Activated naive CD8-positive, alpha-beta T cell (primary cell): ENCODE measurements at regions not wholly inside any gene's neighbourhood (a gene's known extent, or its start where the extent isn't known, plus 50 kb on each side); places are given as distances from the start of the nearest gene placed in this dataset.

Experiments
- H3K27ac Mint-ChIP-seq: one replicate; pipeline ENCODE4 v1.8.0; 2021; ENCODE audit warnings: mixed read lengths
- H3K27me3 Mint-ChIP-seq: one replicate; pipeline ENCODE4 v1.8.0; 2021; ENCODE audit warnings: mixed read lengths
- H3K36me3 Mint-ChIP-seq: one replicate; pipeline ENCODE4 v1.8.0; 2021; ENCODE audit warnings: mixed read lengths
- H3K4me1 Mint-ChIP-seq: one replicate; pipeline ENCODE4 v1.8.0; 2021; ENCODE audit warnings: low read depth, mixed read lengths
- H3K4me3 Mint-ChIP-seq: one replicate; pipeline ENCODE4 v1.8.0; 2021; ENCODE audit warnings: mild to moderate bottlenecking, mixed read lengths
- H3K9me3 Mint-ChIP-seq: one replicate; pipeline ENCODE4 v1.8.0; 2021; ENCODE audit warnings: low read depth, mixed read lengths

DNA sequence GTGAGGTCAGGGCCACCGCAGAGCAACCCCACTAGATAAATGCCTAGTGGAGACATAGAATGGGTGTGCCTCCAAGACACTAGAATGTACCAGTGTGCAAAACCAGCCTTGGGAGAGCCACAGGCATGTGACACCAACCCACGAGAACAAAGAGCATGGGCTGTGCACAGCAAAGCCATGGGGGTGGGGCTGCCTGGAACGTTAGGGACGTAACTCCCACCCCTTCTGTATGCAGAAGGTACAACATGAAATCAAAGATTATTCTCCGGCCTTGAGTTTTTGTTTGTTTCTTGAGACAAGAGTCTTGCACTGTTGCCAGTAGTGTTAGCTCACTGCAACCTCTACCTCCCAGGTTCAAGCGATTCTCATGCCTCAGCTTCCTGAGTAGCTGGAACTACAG is 99.5 kb downstream of the MID1IP1 start:
- Mint-ChIP-seq H3K9me3 (no peaks in the 10 kb centered on the region), H3K36me3 (peaks cover 2% of the 10 kb centered on the region), H3K27me3 (no peaks in the 10 kb centered on the region), H3K27ac (no peak overlapping the region), H3K4me1 (peaks cover 2% of the 10 kb centered on the region), H3K4me3 (no peak overlapping the region)

DNA sequence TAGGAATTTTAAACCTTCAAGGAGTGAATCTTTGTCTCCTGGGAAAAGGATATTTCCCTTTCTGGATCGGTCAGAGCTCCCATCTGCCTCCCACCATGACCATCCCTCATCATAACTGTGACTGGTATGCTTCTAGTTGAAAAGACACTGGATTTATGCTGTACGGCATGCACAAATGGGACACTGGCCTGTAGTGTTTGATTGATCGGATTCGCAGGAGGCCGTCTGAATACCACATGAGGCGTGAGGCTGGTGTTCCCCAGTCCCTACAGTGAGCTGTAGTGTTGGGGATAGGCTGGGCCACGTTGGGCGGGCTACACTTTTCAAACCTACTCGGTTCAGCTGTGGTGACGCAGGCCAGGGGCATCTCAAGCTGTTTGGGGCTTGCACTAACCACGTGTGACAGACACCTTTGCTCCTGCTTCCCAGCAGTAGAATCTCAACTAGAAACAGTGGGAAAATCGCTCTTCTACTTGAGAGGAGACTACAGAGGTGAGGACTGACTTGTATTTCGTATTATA is 101.8 kb downstream of the MID1IP1 start:
- H3K27ac Mint-ChIP-seq = no peak overlapping the region
- H3K9me3 Mint-ChIP-seq = no peaks in the 10 kb centered on the region
- no peak overlapping the region for H3K4me3 Mint-ChIP-seq
- no peaks in the 10 kb centered on the region for H3K27me3 Mint-ChIP-seq
- peaks cover 2% of the 10 kb centered on the region for H3K4me1 Mint-ChIP-seq
- no peaks in the 10 kb centered on the region for H3K36me3 Mint-ChIP-seq

GRCh38 chrX:38916801-38917200 is 115.5 kb downstream of the MID1IP1 start:
- H3K9me3 Mint-ChIP-seq = no peaks in the 10 kb centered on the region
- H3K27ac Mint-ChIP-seq = no peak overlapping the region
- no peak overlapping the region for H3K4me3 Mint-ChIP-seq
- H3K4me1 Mint-ChIP-seq = no peaks in the 10 kb centered on the region
- no peaks in the 10 kb centered on the region for H3K27me3 Mint-ChIP-seq
- H3K36me3 Mint-ChIP-seq = peaks cover 3% of the 10 kb centered on the region

- H3K4me1 Mint-ChIP-seq = no peaks in the 10 kb centered on the region
- H3K27me3 Mint-ChIP-seq = no peaks in the 10 kb centered on the region
- H3K27ac Mint-ChIP-seq = no peak overlapping the region
- H3K36me3 Mint-ChIP-seq = peaks cover 3% of the 10 kb centered on the region
- no peak overlapping the region for H3K4me3 Mint-ChIP-seq
- no peaks in the 10 kb centered on the region for H3K9me3 Mint-ChIP-seq
Measured at GRCh38 chrX:38917954-38918353, 116.7 kb downstream of the MID1IP1 start.

DNA sequence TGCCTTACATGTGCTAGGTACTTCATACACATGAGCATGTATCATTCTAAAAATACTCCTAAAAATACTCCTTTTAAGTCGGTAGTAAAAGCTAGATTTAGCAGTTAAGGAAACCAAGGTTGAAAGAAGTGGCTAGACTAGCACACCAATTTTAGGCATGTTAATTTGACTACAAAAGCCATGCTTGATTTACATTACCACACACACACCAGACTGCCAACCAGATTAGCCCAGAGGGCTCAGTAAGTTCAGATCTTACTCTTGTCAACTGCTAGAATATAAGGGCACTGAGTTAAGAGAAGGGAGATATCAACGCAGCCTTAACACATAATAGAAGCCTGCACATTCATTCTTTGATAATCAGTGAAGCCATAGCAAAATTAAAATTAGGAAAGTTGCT is 117.9 kb downstream of the MID1IP1 start:
- Mint-ChIP-seq H3K4me1 (no peaks in the 10 kb centered on the region), H3K27me3 (no peaks in the 10 kb centered on the region), H3K36me3 (peaks cover 3% of the 10 kb centered on the region), H3K9me3 (no peaks in the 10 kb centered on the region), H3K4me3 (no peak overlapping the region), H3K27ac (no peak overlapping the region)

GRCh38 chrX:38919853-38920528 is 118.7 kb downstream of the MID1IP1 start:
- no peaks in the 10 kb centered on the region for H3K4me1 Mint-ChIP-seq
- H3K27ac Mint-ChIP-seq = no peak overlapping the region
- H3K9me3 Mint-ChIP-seq = no peaks in the 10 kb centered on the region
- H3K27me3 Mint-ChIP-seq = no peaks in the 10 kb centered on the region
- no peak overlapping the region for H3K4me3 Mint-ChIP-seq
- H3K36me3 Mint-ChIP-seq = peaks cover 2% of the 10 kb centered on the region

- no peaks in the 10 kb centered on the region for H3K4me1 Mint-ChIP-seq
- no peak overlapping the region for H3K4me3 Mint-ChIP-seq
- H3K27ac Mint-ChIP-seq = no peak overlapping the region
- no peaks in the 10 kb centered on the region for H3K9me3 Mint-ChIP-seq
- H3K27me3 Mint-ChIP-seq = no peaks in the 10 kb centered on the region
- peaks cover 2% of the 10 kb centered on the region for H3K36me3 Mint-ChIP-seq
Measured at GRCh38 chrX:38923451-38923969, 122.3 kb downstream of the MID1IP1 start.

DNA sequence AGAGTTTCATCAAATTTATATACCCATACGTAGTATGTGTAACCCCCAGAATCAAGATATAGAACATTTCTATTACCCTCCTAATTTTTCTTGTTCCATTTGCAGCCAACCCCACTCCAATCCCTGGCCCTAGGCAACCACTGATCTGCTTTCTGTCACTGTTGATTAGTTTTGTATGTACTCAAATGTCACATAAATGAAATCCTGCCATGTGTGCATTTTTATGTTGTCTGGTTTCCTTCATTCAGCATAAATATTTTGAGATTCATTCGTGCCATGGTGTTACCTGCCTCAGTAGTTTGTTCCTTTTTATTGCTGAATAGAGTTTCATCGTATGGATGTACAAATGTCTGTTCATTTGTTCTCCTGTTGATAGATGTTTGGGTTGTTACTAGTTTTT is 126.3 kb downstream of the MID1IP1 start:
- no peak overlapping the region for H3K27ac Mint-ChIP-seq
- no peaks in the 10 kb centered on the region for H3K27me3 Mint-ChIP-seq
- peaks cover 2% of the 10 kb centered on the region for H3K36me3 Mint-ChIP-seq
- no peaks in the 10 kb centered on the region for H3K4me1 Mint-ChIP-seq
- no peak overlapping the region for H3K4me3 Mint-ChIP-seq
- H3K9me3 Mint-ChIP-seq = no peaks in the 10 kb centered on the region

DNA sequence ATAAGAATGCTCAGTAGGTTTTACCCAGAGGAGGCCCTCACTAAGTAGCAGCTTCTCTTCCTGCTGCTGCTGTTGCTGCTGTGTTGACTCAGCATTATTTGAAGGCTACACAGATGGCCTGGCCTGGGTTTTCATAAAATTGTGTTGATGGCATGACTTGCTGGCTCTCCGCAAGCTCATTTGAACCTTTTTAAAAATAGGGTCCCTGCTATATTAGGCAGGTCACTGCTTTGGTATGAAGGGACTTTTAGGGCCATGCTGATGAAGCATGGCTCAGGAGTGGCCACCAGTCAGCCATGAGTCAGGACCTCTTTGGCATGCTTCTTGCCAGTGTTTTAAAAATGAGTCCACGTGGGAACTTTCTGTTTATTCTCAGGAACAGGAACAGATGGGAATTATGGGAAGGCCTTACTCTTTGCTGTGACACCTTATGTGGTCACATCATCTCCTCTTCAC is 128.7 kb downstream of the MID1IP1 start:
- Mint-ChIP-seq H3K27ac (no peak overlapping the region), H3K4me3 (no peak overlapping the region), H3K27me3 (no peaks in the 10 kb centered on the region), H3K36me3 (no peaks in the 10 kb centered on the region), H3K9me3 (no peaks in the 10 kb centered on the region), H3K4me1 (no peaks in the 10 kb centered on the region)

- Mint-ChIP-seq H3K27me3 (no peaks in the 10 kb centered on the region), H3K27ac (no peak overlapping the region), H3K9me3 (no peaks in the 10 kb centered on the region), H3K4me1 (no peaks in the 10 kb centered on the region), H3K4me3 (no peak overlapping the region), H3K36me3 (no peaks in the 10 kb centered on the region)
Measured at GRCh38 chrX:38930474-38930873, 129.2 kb downstream of the MID1IP1 start.

- no peak overlapping the region for H3K27ac Mint-ChIP-seq
- no peaks in the 10 kb centered on the region for H3K4me1 Mint-ChIP-seq
- H3K36me3 Mint-ChIP-seq = peaks cover 2% of the 10 kb centered on the region
- no peak overlapping the region for H3K4me3 Mint-ChIP-seq
- H3K9me3 Mint-ChIP-seq = no peaks in the 10 kb centered on the region
- no peaks in the 10 kb centered on the region for H3K27me3 Mint-ChIP-seq
Measured at GRCh38 chrX:38935561-38935960, 134.3 kb downstream of the MID1IP1 start.

- H3K27me3 Mint-ChIP-seq = no peaks in the 10 kb centered on the region
- H3K4me1 Mint-ChIP-seq = no peaks in the 10 kb centered on the region
- H3K9me3 Mint-ChIP-seq = peaks cover 3% of the 10 kb centered on the region
- H3K27ac Mint-ChIP-seq = no peak overlapping the region
- H3K36me3 Mint-ChIP-seq = peaks cover 2% of the 10 kb centered on the region
- no peak overlapping the region for H3K4me3 Mint-ChIP-seq
Measured at GRCh38 chrX:38937400-38937799, 136.1 kb downstream of the MID1IP1 start.

DNA sequence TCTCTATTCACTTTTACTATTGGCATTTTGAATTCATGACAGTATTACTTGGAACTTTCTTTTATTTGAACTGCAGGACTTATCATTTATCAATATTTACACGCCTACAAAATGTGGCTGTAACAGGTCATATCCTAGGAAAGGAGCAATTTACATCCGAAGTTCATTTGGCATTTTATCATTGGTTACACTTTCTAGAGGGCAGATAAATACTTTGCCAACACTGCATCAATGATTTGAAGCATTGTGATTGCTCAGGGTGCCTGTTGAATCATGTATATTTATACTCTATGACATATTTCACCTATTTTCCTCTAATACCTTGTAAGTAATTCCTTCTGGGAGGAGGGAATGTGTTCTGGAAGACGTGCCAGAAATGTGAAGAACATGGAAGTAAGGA is 136.7 kb downstream of the MID1IP1 start:
- H3K9me3 Mint-ChIP-seq = peaks cover 3% of the 10 kb centered on the region
- peaks cover 2% of the 10 kb centered on the region for H3K36me3 Mint-ChIP-seq
- no peak overlapping the region for H3K4me3 Mint-ChIP-seq
- H3K27ac Mint-ChIP-seq = no peak overlapping the region
- H3K27me3 Mint-ChIP-seq = no peaks in the 10 kb centered on the region
- H3K4me1 Mint-ChIP-seq = no peaks in the 10 kb centered on the region

GRCh38 chrX:38939067-38939466 is 137.8 kb downstream of the MID1IP1 start:
- Mint-ChIP-seq H3K27ac (no peak overlapping the region), H3K4me1 (no peaks in the 10 kb centered on the region), H3K27me3 (no peaks in the 10 kb centered on the region), H3K36me3 (peaks cover 2% of the 10 kb centered on the region), H3K9me3 (peaks cover 3% of the 10 kb centered on the region), H3K4me3 (no peak overlapping the region)

DNA sequence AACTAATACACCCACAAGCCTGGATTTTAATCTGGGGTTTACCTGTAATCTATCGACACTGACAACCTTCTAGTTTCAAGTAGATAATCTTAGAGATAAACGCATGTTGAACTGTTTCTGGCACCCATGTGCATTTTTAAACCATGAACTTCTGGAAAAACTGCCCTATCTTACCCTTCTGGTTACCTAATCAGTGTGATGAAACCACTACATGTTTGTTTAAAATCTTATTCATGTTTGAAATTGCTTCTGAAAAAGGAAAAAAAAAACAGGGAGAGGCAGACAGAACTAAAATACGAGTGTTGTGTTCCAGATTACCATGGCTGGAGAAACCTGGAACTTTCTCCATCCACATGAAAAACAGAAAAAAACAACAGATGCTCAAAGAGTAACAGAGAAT is 139.3 kb downstream of the MID1IP1 start:
- no peak overlapping the region for H3K4me3 Mint-ChIP-seq
- no peaks in the 10 kb centered on the region for H3K27me3 Mint-ChIP-seq

GRCh38 chrX:38941675-38942074 is 140.4 kb downstream of the MID1IP1 start:
- H3K36me3 Mint-ChIP-seq = peaks cover 2% of the 10 kb centered on the region
- H3K27me3 Mint-ChIP-seq = no peaks in the 10 kb centered on the region
- H3K9me3 Mint-ChIP-seq = peaks cover 3% of the 10 kb centered on the region

More for the DNA sequence above, 139.3 kb downstream of the MID1IP1 start:
- Mint-ChIP-seq H3K27ac (no peak overlapping the region), H3K36me3 (peaks cover 2% of the 10 kb centered on the region), H3K4me1 (no peaks in the 10 kb centered on the region), H3K9me3 (peaks cover 3% of the 10 kb centered on the region)

More at GRCh38 chrX:38941675-38942074, 140.4 kb downstream of the MID1IP1 start:
- Mint-ChIP-seq H3K4me3 (no peak overlapping the region), H3K27ac (no peak overlapping the region), H3K4me1 (no peaks in the 10 kb centered on the region)
